Naive thymus-derived CD4-positive, alpha-beta T cell (primary cell): ENCODE measurements at regions not wholly inside any gene's neighbourhood (a gene's known extent, or its start where the extent isn't known, plus 50 kb on each side); places are given as distances from the start of the nearest gene placed in this dataset.
"Not testable (repeated sequence)": the region's sequence is repeated elsewhere in the genome, so short reads cannot be mapped to it uniquely, and the experiment has no call there.

Experiments used
- ATAC-seq: fragments of 150-1000 bp; cut with Tn5 transposase; 2 replicates; pipeline ENCODE4 v1.10.0; 2021; ENCODE audit warnings: mild to moderate bottlenecking, moderate library complexity
- CTCF ChIA-PET: fragments of 350-600 bp; sonication (Branson Sonifier 250); formaldehyde crosslinking; loops from one replicate; lab custom pipeline; 2021; ENCODE audit warnings: antibody characterized with exemption; lab: Charles Lee
- POLR2A ChIA-PET: fragments of 350-600 bp; sonication (Branson Sonifier 250); formaldehyde crosslinking; loops from one replicate; lab custom pipeline; 2021; ENCODE audit warnings: antibody characterized with exemption, inconsistent platforms; lab: Charles Lee
- DNase-seq, 9 donors: peaks; one replicate each; pipeline versions ENCODE4 v3.0.0 to v3.0.0-alpha.2; 2020 to 2022; ENCODE audit warnings: mixed read lengths in 1 of 9
- H3K27ac ChIP-seq: one replicate; pipeline ENCODE4 v1.7.0; 2013; ENCODE audit warnings: mild to moderate bottlenecking, low read depth, low read length, moderate library complexity
- H3K27me3 ChIP-seq, 2 donors: one replicate each; pipeline ENCODE4 v1.7.0; 2013; ENCODE audit warnings: low read length in 2 of 2, mild to moderate bottlenecking in 2 of 2, moderate library complexity in 2 of 2; ENCODE audit not compliant: control insufficient read depth in 2 of 2, insufficient read depth in 2 of 2
- H3K36me3 ChIP-seq, 3 experiments: 1 replicate in 2 of 3; 2 replicates in 1 of 3; pipeline ENCODE4 v1.7.0; 2013; ENCODE audit warnings: low read length in 3 of 3, mild to moderate bottlenecking in 3 of 3, moderate library complexity in 1 of 3; ENCODE audit not compliant: insufficient read depth in 3 of 3, control insufficient read depth in 2 of 3
- H3K4me1 ChIP-seq, 2 donors: one replicate each; pipeline ENCODE4 v1.7.0; 2013; ENCODE audit warnings: low read length in 2 of 2, mild to moderate bottlenecking in 2 of 2, moderate library complexity in 1 of 2; ENCODE audit not compliant: control insufficient read depth in 2 of 2, insufficient read depth in 2 of 2
- H3K4me3 ChIP-seq: 2 replicates; pipeline ENCODE4 v1.7.0; 2013; ENCODE audit warnings: mild to moderate bottlenecking, low read length
- H3K9me3 ChIP-seq, 3 experiments: 1 replicate in 2 of 3; 2 replicates in 1 of 3; pipeline ENCODE4 v1.7.0; 2013; ENCODE audit warnings: low read length in 3 of 3; ENCODE audit not compliant: control insufficient read depth in 2 of 3
- H3K27ac Mint-ChIP-seq, 9 donors: one replicate each; pipeline ENCODE4 v1.8.0; 2020 to 2022; ENCODE audit warnings: mixed read lengths in 9 of 9, mild to moderate bottlenecking in 8 of 9, moderate library complexity in 5 of 9, inconsistent platforms in 2 of 9
- H3K27me3 Mint-ChIP-seq, 5 donors: one replicate each; pipeline ENCODE4 v1.8.0; 2021 to 2022; ENCODE audit warnings: mixed read lengths in 5 of 5, mild to moderate bottlenecking in 1 of 5
- H3K36me3 Mint-ChIP-seq, 5 donors: one replicate each; pipeline ENCODE4 v1.8.0; 2020 to 2022; ENCODE audit warnings: mixed read lengths in 5 of 5, mild to moderate bottlenecking in 3 of 5, inconsistent platforms in 1 of 5
- H3K4me1 Mint-ChIP-seq, 7 donors: one replicate each; pipeline ENCODE4 v1.8.0; 2020 to 2022; ENCODE audit warnings: mixed read lengths in 7 of 7, mild to moderate bottlenecking in 3 of 7, inconsistent platforms in 1 of 7
- H3K4me3 Mint-ChIP-seq, 10 donors: one replicate each; pipeline ENCODE4 v1.8.0; 2020 to 2022; ENCODE audit warnings: mild to moderate bottlenecking in 10 of 10, mixed read lengths in 10 of 10, moderate library complexity in 6 of 10, inconsistent platforms in 2 of 10
- H3K9me3 Mint-ChIP-seq, 11 donors: one replicate each; pipeline ENCODE4 v1.8.0; 2020 to 2022; ENCODE audit warnings: mixed read lengths in 11 of 11, mild to moderate bottlenecking in 4 of 11, inconsistent platforms in 1 of 11, moderate library complexity in 1 of 11
- intact Hi-C, 2 donors: fragments of 100-400 bp; cut with micrococcal nuclease; formaldehyde crosslinking; loops; one replicate each; pipeline ENCODE4 v1.15.1; 2023

DNA sequence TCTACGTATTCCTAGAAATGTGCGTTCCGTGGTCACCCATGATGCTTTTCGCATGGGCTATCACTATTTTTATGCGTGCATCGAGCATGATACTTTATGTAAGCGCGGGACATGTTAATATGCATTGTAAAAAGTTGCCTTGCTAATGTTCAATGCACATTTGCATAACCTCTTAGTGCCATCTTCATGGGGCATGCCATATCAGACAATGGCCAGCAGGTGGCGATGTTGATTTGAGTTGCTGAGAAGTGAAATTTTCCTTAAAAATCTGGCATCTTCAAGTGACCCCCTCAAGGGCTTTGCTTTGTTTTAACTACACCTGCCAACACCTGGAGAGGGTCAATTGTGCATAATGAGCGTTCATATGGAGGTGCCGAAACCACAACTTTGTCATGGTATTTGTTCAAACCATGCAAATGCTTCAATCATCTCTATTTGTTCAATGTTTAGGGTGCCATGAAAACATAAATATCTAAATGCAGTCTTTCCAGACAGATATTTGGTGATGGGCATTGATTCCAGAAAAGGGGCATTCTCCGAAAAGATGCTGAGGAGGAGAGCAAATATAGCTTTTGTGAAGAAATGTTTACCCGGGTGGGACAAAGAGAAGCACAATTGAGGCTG is 833.9 kb upstream of the PRKX start:
- no peak for ATAC-seq

DNA sequence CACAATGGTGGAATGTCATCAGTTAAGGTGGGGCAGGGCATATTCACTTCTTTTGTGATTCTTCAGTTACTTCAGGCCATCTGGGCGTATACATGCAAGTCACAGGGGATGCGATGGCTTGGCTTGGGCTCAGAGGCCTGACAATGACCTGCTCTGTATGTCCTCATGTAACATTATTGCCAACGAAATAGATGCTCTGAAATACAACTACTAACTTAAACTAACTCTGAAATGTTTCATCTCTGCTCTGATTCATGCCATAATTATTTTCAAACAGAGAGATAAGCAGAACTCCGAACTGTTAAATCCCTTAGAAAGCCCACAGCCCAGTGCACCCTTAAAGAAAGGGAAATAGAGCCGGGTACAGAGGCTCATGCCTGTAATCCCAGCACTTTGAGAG is 832.7 kb upstream of the PRKX start:
- H3K27me3 Mint-ChIP-seq, intact Hi-C loops, H3K4me3 ChIP-seq, CTCF ChIA-PET, H3K9me3 Mint-ChIP-seq, H3K27ac ChIP-seq, ATAC-seq, H3K36me3 Mint-ChIP-seq, POLR2A ChIA-PET, H3K4me1 Mint-ChIP-seq, H3K36me3 ChIP-seq, H3K4me1 ChIP-seq, H3K9me3 ChIP-seq, H3K27ac Mint-ChIP-seq, H3K27me3 ChIP-seq, H3K4me3 Mint-ChIP-seq, DNase-seq: not testable (repeated sequence)

More for the DNA sequence above, 833.9 kb upstream of the PRKX start:
- Histone ChIP-seq H3K4me1 (no peaks in the 10 kb centered on the region), H3K36me3 (no peaks in the 10 kb centered on the region), H3K9me3 (no peaks in the 10 kb centered on the region), H3K27me3 (no peaks in the 10 kb centered on the region), H3K27ac (no peak overlapping the region), H3K4me3 (no peak overlapping the region)
- peaks cover 0 to 1% (median 0%) of the 10 kb centered on the region in 11 donors for H3K9me3 Mint-ChIP-seq
- ChIA-PET CTCF (interaction anchor here (0.6 to 0.9 kb wide), 2 partner anchors 17 to 1846 kb away, joined by 3 to 4 read pairs; no protein-coding TSS in a partner anchor), POLR2A (no interaction called here)
- H3K4me3 Mint-ChIP-seq = no peak overlapping the region
- no peaks in the 10 kb centered on the region for H3K36me3 Mint-ChIP-seq
- H3K27me3 Mint-ChIP-seq = no peaks in the 10 kb centered on the region
- peak in 7 of 9 donors; percentile 4 to 43 (median 22) for DNase-seq
- no peak overlapping the region for H3K27ac Mint-ChIP-seq
- intact Hi-C loops = no loop called here
- no peaks in the 10 kb centered on the region for H3K4me1 Mint-ChIP-seq

- peaks cover 0 to 4% (median 0%) of the 10 kb centered on the region in 5 donors for H3K27me3 Mint-ChIP-seq
- no peaks in the 10 kb centered on the region for H3K36me3 Mint-ChIP-seq
- intact Hi-C loops = no loop called here
- no peaks in the 10 kb centered on the region for H3K27me3 ChIP-seq
- no peak overlapping the region for H3K4me3 ChIP-seq
- H3K4me3 Mint-ChIP-seq = no peak overlapping the region
- no peaks in the 10 kb centered on the region for H3K9me3 ChIP-seq
- POLR2A ChIA-PET = no interaction called here
- no peaks in the 10 kb centered on the region for H3K4me1 ChIP-seq
- no peak overlapping the region for H3K27ac ChIP-seq
- no peak overlapping the region for H3K27ac Mint-ChIP-seq
- CTCF ChIA-PET = no interaction called here
- no peak for DNase-seq
- no peak for ATAC-seq
- no peaks in the 10 kb centered on the region for H3K36me3 ChIP-seq
- H3K4me1 Mint-ChIP-seq = no peaks in the 10 kb centered on the region
- H3K9me3 Mint-ChIP-seq = peaks cover 0 to 2% (median 0%) of the 10 kb centered on the region in 11 donors
Observed at GRCh38 chrX:4528247-4528646, 814.8 kb upstream of the PRKX start.

DNA sequence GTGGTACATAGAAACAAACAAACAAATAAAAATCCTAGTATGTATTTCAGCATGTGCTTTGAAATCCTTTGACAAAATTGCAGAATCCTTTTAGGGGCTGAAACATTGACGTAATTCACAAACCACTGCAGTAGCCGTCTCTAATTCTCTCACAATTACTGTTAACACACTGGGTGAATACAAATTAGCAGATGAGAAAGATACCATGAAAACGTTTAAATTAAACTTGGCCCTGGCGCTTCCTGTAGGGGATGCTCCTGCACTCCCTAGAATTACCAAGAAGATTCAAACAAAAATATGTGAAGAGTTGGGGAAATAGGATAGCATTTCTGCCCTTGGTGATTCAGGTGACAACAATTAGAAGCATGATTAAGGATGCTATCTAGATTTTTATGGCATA is 772.5 kb upstream of the PRKX start:
- Mint-ChIP-seq H3K36me3 (no peaks in the 10 kb centered on the region), H3K27me3 (no peaks in the 10 kb centered on the region), H3K27ac (no peak overlapping the region), H3K9me3 (peaks cover 0 to 9% (median 5%) of the 10 kb centered on the region in 11 donors), H3K4me1 (no peaks in the 10 kb centered on the region), H3K4me3 (no peak overlapping the region)
- no peak overlapping the region for H3K4me3 ChIP-seq
- intact Hi-C loops = no loop called here
- no peak for DNase-seq
- ChIA-PET POLR2A (no interaction called here), CTCF (no interaction called here)
- ATAC-seq = no peak
- no peaks in the 10 kb centered on the region for H3K36me3 ChIP-seq
- H3K27ac ChIP-seq = no peak overlapping the region
- no peaks in the 10 kb centered on the region for H3K27me3 ChIP-seq
- no peaks in the 10 kb centered on the region for H3K9me3 ChIP-seq
- H3K4me1 ChIP-seq = no peaks in the 10 kb centered on the region

GRCh38 chrX:4484266-4484665 is 770.8 kb upstream of the PRKX start:
- no peaks in the 10 kb centered on the region for H3K36me3 Mint-ChIP-seq
- no peaks in the 10 kb centered on the region for H3K27me3 ChIP-seq
- no peak for DNase-seq
- intact Hi-C loops = no loop called here
- H3K9me3 ChIP-seq = no peaks in the 10 kb centered on the region
- H3K27me3 Mint-ChIP-seq = no peaks in the 10 kb centered on the region
- ChIA-PET POLR2A (no interaction called here), CTCF (no interaction called here)
- H3K36me3 ChIP-seq = no peaks in the 10 kb centered on the region
- no peak for ATAC-seq
- H3K4me3 ChIP-seq = no peak overlapping the region
- H3K27ac ChIP-seq = no peak overlapping the region
- no peaks in the 10 kb centered on the region for H3K4me1 ChIP-seq
- no peak overlapping the region for H3K4me3 Mint-ChIP-seq
- H3K27ac Mint-ChIP-seq = no peak overlapping the region
- no peaks in the 10 kb centered on the region for H3K4me1 Mint-ChIP-seq
- peaks cover 0 to 12% (median 4%) of the 10 kb centered on the region in 11 donors for H3K9me3 Mint-ChIP-seq

DNA sequence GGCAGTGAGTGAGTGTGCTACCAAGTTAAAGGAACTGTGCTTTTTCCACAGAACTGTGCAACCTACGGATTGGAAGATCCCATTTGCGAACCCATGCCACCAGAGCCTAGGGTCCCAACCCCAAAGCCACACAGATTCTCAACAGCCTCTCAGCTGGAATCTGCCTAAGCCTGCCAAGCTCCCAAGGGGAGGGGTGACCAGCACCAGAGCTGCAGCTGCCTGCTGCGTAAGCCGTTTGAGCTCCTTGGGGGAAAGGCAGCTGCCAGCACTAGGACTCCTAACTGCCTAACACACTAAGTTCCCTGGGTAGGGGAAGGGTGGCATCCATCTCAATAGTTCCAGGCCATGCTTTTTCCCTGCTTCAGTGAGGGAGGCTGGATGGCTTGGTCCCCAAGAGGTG is 738.1 kb upstream of the PRKX start:
- Mint-ChIP-seq H3K4me1 (no peaks in the 10 kb centered on the region), H3K9me3 (peaks cover 1 to 30% (median 6%) of the 10 kb centered on the region in 11 donors), H3K36me3 (no peaks in the 10 kb centered on the region), H3K27ac (no peak overlapping the region), H3K4me3 (no peak overlapping the region), H3K27me3 (no peaks in the 10 kb centered on the region)
- ChIA-PET CTCF (no interaction called here), POLR2A (no interaction called here)
- Histone ChIP-seq H3K27me3 (no peaks in the 10 kb centered on the region), H3K4me3 (no peak overlapping the region), H3K4me1 (no peaks in the 10 kb centered on the region), H3K9me3 (no peaks in the 10 kb centered on the region), H3K27ac (no peak overlapping the region), H3K36me3 (no peaks in the 10 kb centered on the region)
- ATAC-seq (no peak), DNase-seq (no peak)
- intact Hi-C loops = no loop called here

DNA sequence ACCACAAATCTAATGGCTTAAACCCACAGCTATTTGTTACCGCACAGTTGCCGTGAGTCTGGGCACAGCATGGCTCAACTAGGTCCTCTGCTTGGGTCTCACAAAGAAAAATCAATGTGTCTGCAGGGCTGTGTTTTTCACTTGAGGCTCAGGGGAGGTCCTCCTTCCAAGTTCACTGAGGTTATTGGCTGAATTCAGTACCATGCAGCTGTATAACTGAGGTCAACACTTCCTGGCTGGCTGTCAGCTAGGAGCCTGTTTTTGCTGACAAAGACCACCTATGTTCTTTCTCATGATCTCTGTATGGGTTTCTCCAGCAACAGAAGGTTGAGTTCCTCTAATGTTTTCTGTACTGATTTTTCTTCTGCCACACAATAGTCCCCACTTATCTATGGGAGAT is 736.7 kb upstream of the PRKX start:
- ATAC-seq (no peak), DNase-seq (no peak)
- H3K27me3 Mint-ChIP-seq = no peaks in the 10 kb centered on the region
- Histone ChIP-seq H3K36me3 (no peaks in the 10 kb centered on the region), H3K4me1 (no peaks in the 10 kb centered on the region), H3K9me3 (no peaks in the 10 kb centered on the region), H3K27ac (no peak overlapping the region), H3K4me3 (no peak overlapping the region), H3K27me3 (no peaks in the 10 kb centered on the region)
- H3K4me1 Mint-ChIP-seq = no peaks in the 10 kb centered on the region
- H3K9me3 Mint-ChIP-seq = peaks cover 1 to 26% (median 6%) of the 10 kb centered on the region in 11 donors
- intact Hi-C loops = no loop called here
- ChIA-PET POLR2A (no interaction called here), CTCF (no interaction called here)
- no peak overlapping the region for H3K4me3 Mint-ChIP-seq
- no peaks in the 10 kb centered on the region for H3K36me3 Mint-ChIP-seq
- H3K27ac Mint-ChIP-seq = no peak overlapping the region
